H1 (cell line): ENCODE measurements at regions not wholly inside any gene's neighbourhood (a gene's known extent, or its start where the extent isn't known, plus 50 kb on each side); places are given as distances from the start of the nearest gene placed in this dataset.

Experiments
- CHD7 ChIP-seq: fragments of 300-600 bp; sonication (generic); IDR thresholded peaks from 2 replicates; pipeline ENCODE4 v1.7.1; 2012; ENCODE audit warnings: low read length, moderate library complexity, mild to moderate bottlenecking, inconsistent platforms; ENCODE audit not compliant: insufficient replicate concordance
- CREB1 ChIP-seq: IDR thresholded peaks from 2 replicates; pipeline ENCODE4 v1.6.1; 2012; ENCODE audit warnings: inconsistent platforms
- CTCF ChIP-seq, 3 experiments: IDR thresholded peaks; 1 replicate in 2 of 3; 2 replicates in 1 of 3; pipeline versions ENCODE4 v1.5.1 to v1.6.1; 2011; ENCODE audit warnings: low read length in 3 of 3, mild to moderate bottlenecking in 3 of 3, inconsistent platforms in 2 of 3, low read depth in 1 of 3, moderate library complexity in 1 of 3; ENCODE audit not compliant: insufficient read depth in 1 of 3; ENCODE audit errors: control extremely low read depth in 1 of 3

GRCh38 chr17:33779234-33779591 lies 475.9 kb upstream of the CCL2 start (continued):
- TF ChIP-seq CHD7 (no peak), CREB1 (no peak), CTCF (IDR thresholded peaks at IDR 0.05; ENCODE audit: control extremely low read depth in 1 of 3, insufficient read depth in 1 of 3, low read depth in 1 of 3, low read length in 3 of 3) (peak; percentile 55 to 81 (median 76))
